ENCODE measurements at regions not wholly inside any gene's neighbourhood (a gene's known extent, or its start where the extent isn't known, plus 50 kb on each side); places are given as distances from the start of the nearest gene placed in this dataset.
"Not testable (repeated sequence)": the region's sequence is repeated elsewhere in the genome, so short reads cannot be mapped to it uniquely, and the experiment has no call there.

DNA sequence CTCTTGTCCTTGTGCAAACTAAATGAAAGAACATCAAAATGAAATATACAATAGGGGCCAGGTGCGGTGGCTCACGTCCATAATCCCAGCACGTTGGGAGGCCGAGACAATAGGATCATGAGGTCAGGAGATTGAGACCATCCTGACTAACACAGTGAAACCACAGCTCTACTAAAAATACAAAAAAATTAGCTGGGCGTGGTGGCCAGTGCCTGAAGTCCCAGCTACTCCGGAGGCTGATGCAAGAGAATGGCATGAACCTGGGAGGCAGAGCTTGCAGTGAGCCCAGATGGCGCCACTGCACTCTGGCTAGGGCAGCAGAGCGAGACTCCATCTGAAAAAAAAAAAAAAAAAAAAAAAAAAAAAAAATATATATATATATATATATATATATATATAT is 132.7 kb upstream of the HSFY2 start:
- DNase-seq, result not testable (repeated sequence)

DNA sequence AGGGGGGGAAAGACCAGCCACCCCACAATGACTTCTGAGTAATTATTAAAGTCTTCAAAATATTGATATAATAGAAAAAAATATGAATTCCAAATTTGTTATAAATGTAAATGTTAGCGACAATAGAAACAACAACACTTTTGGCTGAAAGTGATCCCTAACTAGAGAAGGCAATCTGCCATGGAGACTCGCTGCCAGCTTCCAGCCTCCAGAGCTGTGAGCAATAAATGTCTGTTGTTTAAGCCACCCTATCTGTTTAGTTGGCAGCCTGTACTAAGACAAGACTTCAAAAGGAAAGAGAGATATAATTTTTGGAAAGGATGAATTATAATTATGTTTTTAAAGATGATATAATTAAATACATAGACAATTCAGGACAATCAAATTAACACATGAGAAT is 130.8 kb upstream of the HSFY2 start:
- DNase-seq, result no peak

DNA sequence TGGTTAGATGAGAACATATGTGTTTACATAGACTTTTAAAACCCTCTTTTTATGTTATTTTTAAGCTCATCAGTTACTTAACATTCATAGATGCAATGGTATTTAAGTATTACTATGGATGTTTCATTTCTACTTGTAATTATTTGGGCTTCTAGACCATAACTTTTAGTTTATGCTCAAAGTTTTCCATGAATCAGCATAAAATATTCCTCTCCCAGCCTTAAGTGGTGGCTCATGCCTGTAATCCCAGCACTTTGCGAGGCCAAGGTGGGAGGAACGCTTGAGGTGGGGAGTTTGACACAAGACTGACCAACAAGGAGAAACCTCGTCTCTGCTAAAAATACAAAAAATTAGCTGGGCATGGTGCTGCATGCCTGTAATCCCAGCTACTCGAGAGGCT is 118.5 kb upstream of the HSFY2 start:
- DNase-seq, result no peak

DNA sequence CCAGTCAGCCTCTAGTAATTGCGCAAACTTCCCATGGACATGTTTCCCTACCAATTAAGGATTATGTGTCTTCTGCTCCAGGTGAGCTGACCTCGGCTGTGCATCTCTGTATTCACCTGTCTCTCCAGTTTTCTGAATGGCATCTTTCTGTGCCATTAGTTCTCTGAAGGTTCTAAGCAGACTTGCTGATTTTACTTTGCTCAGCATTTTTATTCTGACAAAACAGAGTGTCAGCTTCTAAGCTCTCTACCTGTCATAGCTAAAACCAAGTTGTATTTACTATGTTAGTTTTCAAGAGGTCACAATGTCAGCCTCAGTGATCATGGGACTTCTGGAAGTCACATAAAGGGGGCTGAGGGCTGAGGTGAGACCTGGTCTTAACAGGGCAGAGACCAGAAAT is 116.0 kb upstream of the HSFY2 start:
- DNase-seq, result no peak

DNA sequence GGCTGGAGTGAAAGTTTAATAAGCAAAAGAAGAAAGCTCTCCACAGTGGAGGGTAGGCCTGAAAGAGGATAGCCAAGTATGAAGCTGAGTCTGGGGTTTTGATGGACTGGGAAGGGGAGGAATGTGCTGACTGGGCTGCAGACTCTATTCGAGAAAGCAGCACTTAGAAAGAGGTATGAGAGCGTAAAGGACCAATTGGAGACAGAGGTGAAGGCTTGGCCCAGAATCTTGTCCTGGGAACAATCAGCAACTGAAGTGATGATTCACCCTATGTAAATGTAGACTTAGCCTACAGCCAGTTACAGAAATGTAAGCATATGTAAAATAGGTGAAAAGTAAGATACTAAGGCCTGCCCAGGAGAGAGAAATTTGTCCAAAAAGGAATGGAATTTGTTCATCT is 111.2 kb upstream of the HSFY2 start:
- DNase-seq, result no peak

DNA sequence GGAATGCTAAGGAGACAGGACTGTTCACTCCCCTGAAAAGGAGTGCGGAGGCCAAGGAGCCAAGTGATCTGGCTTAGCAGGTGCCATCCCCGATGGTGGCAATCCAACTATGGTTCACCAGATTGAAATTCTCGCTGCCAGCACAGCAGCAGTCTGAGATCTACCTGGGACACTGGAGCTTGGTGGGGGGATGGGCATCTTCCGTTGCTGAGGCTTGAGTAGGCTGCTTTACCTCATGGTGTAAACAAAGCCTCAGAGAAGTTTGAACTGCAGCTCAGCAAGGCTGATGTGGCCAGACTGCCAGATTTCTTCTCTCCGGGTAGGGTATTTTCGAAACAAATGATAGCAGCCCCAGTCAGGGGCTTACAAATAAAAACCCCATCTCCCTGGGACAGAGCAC is 95.6 kb upstream of the HSFY2 start:
- not testable (repeated sequence) for DNase-seq

DNA sequence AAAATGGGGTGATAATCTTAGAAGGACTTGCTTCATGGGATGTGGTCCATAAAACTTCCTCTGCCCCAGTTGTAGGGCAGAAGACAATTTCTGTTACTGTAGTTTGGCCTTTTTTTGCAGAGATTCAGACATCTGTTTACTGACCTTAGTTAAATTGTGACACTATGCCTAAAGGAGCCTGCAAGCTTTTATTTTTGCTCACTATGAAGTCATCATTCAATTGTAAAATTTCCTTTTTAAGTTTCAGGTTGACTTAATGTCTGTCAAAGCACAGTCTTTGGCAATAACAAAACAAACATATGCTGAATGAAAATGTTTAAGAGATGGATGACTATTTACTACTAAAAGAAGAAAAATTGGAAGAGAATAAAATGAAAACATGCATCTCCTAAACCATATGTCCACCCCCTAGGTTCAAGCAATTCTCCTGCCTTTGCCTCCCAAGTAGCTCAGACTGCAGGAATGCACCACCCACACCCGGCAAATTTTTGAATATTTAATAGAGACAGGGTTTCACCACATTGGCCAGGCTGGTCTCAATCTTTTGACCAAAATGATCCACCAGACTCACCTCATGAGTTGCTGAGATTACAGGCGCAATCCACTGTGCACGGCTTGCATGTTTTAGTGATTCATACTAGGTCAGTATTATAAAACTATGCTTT is 93.5 kb upstream of the HSFY2 start:
- not testable (repeated sequence) for DNase-seq

DNA sequence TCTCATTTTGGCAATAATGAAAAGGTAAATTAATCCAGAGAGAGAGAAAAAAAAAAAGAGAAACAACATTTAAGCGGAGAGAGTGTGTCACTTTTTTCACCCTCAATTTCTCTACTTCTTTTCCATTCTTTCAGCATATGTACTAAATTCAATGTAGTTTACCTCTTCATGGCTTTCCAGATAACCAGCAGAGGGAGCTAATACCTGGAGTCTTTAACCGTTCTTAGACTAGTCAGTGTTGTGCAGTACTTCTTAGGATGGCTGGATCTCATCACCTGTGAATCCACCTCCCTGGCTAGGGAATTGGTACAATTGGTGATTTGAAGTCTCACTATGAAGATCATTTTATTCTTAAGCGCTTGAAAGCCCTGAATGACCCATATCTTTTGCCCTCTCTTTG is 87.3 kb upstream of the HSFY2 start:
- not testable (repeated sequence) for DNase-seq

DNA sequence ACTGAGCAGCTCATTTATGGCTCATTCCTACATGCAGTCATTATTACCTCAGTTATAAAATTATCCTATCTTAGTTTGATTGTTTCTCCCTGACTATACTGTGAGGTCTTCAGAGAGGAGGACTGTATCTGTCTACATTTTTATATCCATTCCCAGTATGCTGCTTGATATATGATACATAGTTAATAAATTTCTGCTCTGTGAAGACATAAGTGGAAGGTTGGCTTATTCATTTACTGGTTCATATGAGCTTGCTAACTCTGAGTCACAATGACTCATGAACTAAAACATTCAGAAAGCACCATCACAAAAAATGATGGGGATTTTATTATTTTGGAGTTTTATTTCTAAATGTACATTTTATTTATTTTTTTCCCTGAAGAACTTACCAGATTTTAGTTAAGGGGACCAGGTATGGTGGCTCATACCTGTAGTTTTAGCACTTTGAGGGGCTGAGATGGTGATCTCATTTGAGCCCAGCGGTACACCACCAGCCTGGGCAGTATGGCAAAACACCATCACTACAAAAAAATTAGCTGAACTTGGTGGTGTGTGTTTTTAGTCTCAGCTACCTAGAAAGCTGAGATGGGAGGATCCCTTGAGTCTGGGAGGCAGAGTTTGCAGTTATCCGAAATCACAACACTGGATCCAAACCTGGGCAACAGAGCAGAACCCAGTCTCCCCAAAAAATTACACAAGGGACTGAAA is 85.1 kb upstream of the HSFY2 start:
- DNase-seq, result not testable (repeated sequence)

DNA sequence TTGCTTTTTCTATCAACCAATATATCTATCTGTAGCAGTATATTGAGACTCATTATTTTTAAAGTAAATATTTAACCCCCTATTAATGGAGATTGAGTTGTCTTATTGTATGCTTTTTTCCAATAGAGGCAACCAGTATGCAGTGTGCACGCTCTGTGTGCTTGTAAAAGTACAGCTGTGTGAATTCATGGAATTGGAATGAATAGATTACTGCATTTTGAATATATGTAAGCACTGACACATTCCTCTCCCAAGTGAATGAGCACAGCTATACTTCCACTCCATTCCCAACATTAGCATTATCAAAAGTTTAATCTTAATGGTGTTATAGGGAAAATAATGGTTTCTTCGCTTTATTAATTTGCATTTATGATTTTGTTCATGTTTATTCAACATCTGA is 81.6 kb upstream of the HSFY2 start:
- DNase-seq, result not testable (repeated sequence)

DNA sequence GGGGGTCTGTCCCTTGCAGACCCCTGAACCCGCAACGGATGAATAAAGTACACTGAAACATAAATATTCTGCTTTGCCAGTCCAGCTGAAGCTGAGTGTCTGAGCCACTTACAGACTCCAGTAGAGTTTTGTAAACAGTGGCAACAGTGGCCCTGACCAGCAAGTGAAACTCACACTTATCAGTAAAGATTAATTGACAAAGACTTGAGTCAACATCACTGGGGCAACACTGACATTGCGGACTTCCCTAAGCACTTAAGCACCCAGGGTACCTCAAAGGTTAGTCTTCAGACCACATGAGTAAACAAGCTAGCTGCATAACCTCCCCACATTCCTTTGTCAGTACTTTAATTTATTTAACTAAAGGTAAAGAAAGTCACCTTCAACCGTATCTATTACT is 79.8 kb upstream of the HSFY2 start:
- DNase-seq, result not testable (repeated sequence)

DNA sequence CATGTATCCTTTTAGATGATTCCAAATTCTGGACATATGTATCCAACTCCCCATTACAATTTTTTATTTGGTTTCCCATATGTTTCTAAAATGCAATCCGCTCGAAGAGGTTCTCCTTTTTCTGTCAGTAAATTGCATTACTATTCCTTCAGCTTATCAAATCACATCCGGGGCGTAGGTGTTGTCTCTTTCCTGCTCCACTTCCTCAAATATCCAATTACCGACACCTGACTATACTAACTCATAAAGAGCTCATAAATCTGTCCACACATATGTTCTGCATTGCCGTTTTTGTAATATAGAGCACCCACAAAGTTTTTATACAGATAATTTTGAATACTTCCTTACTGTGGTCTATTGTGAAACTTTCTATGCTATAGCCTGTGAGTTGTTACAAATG is 63.1 kb upstream of the HSFY2 start:
- not testable (repeated sequence) for DNase-seq
